Caco-2 (cell line): ENCODE measurements at regions not wholly inside any gene's neighbourhood (a gene's known extent, or its start where the extent isn't known, plus 50 kb on each side); places are given as distances from the start of the nearest gene placed in this dataset.

Source experiments
- BruUV-seq: library from RNA; stranded (reverse); fragments of 400-500 nt; replicated peaks from 2 replicates; lab custom pipeline; 2021; lab: Mats Ljungman, UMichigan
- CTCF ChIA-PET: fragments of 300-600 bp; sonication (Branson Sonifier 250); formaldehyde crosslinking; loops from one replicate; lab custom pipeline; 2022; ENCODE audit warnings: antibody characterized with exemption; lab: Charles Lee
- POLR2A ChIA-PET: fragments of 300-600 bp; sonication (Branson Sonifier 250); formaldehyde crosslinking; loops from one replicate; lab custom pipeline; 2022; ENCODE audit warnings: antibody characterized with exemption; lab: Charles Lee
- DNase-seq, 2 experiments: peaks; one replicate each; pipeline versions ENCODE4 v3.0.0 to v3.0.0-alpha.2; 2020 to 2022
- H3K27me3 ChIP-seq: replicated peaks from 2 replicates; pipeline ENCODE4 v1.6.0; 2011; ENCODE audit warnings: low read length; ENCODE audit not compliant: control insufficient read depth, insufficient read depth
- H3K36me3 ChIP-seq: 2 replicates; pipeline ENCODE4 v1.5.1; 2011; ENCODE audit warnings: low read length; ENCODE audit not compliant: control insufficient read depth, insufficient read depth
- H3K4me1 ChIP-seq: fragments of 250-450 bp; sonication (Bioruptor Pico); 2 replicates; pipeline ENCODE4 v1.5.1; 2020; ENCODE audit warnings: mild to moderate bottlenecking
- H3K4me3 ChIP-seq: 2 replicates; pipeline ENCODE4 v1.5.1; 2011; ENCODE audit warnings: low read depth, mild to moderate bottlenecking, control low read depth, low read length
- H3K9me3 ChIP-seq: fragments of 250-450 bp; sonication (Bioruptor Pico); 2 replicates; pipeline ENCODE4 v1.5.1; 2020; ENCODE audit warnings: mild to moderate bottlenecking, moderate library complexity
- H3K27ac Mint-ChIP-seq: one replicate; pipeline ENCODE4 v1.8.0; 2022; ENCODE audit warnings: mixed read lengths; ENCODE audit not compliant: unreplicated experiment
- H3K27me3 Mint-ChIP-seq: one replicate; pipeline ENCODE4 v1.8.0; 2022; ENCODE audit warnings: mixed read lengths; ENCODE audit not compliant: insufficient read depth, unreplicated experiment
- H3K36me3 Mint-ChIP-seq: one replicate; pipeline ENCODE4 v1.8.0; 2022; ENCODE audit warnings: mild to moderate bottlenecking, mixed read lengths; ENCODE audit not compliant: insufficient read depth, unreplicated experiment
- H3K4me1 Mint-ChIP-seq: one replicate; pipeline ENCODE4 v1.8.0; 2022; ENCODE audit warnings: low read depth, mixed read lengths; ENCODE audit not compliant: unreplicated experiment
- H3K4me3 Mint-ChIP-seq: one replicate; pipeline ENCODE4 v1.8.0; 2022; ENCODE audit warnings: mild to moderate bottlenecking, moderate library complexity, mixed read lengths; ENCODE audit not compliant: unreplicated experiment
- H3K9me3 Mint-ChIP-seq: one replicate; pipeline ENCODE4 v1.8.0; 2022; ENCODE audit warnings: mixed read lengths; ENCODE audit not compliant: unreplicated experiment
- intact Hi-C: fragments of 100-400 bp; cut with micrococcal nuclease; formaldehyde crosslinking; loops from one replicate; pipeline ENCODE4 v1.10.0; 2022; ENCODE audit not compliant: unreplicated experiment
- TF ChIP-seq, protein P1 (sequence below), 2 experiments: fragments of 200-600 bp in 1 of 2; IDR thresholded peaks; 1 replicate in 1 of 2; 2 replicates in 1 of 2; pipeline versions ENCODE4 v1.5.1 to v1.8.0; 2011 to 2022; ENCODE audit warnings: antibody characterized with exemption in 1 of 2, control low read depth in 1 of 2, inconsistent platforms in 1 of 2, low read depth in 1 of 2, low read length in 1 of 2, mild to moderate bottlenecking in 1 of 2, moderate library complexity in 1 of 2; ENCODE audit not compliant: insufficient read depth in 1 of 2, severe bottlenecking in 1 of 2, unreplicated experiment in 1 of 2

- H3K27me3 Mint-ChIP-seq: no peaks in the 10 kb centered on the region
- H3K4me3 ChIP-seq: no peak overlapping the region
- no peaks in the 10 kb centered on the region for H3K4me1 Mint-ChIP-seq
- H3K36me3 Mint-ChIP-seq: no peaks in the 10 kb centered on the region
- intact Hi-C loops: no loop called here
- no peaks in the 10 kb centered on the region for H3K9me3 Mint-ChIP-seq
- no peaks in the 10 kb centered on the region for H3K36me3 ChIP-seq
- TF ChIP-seq, protein P1, sequence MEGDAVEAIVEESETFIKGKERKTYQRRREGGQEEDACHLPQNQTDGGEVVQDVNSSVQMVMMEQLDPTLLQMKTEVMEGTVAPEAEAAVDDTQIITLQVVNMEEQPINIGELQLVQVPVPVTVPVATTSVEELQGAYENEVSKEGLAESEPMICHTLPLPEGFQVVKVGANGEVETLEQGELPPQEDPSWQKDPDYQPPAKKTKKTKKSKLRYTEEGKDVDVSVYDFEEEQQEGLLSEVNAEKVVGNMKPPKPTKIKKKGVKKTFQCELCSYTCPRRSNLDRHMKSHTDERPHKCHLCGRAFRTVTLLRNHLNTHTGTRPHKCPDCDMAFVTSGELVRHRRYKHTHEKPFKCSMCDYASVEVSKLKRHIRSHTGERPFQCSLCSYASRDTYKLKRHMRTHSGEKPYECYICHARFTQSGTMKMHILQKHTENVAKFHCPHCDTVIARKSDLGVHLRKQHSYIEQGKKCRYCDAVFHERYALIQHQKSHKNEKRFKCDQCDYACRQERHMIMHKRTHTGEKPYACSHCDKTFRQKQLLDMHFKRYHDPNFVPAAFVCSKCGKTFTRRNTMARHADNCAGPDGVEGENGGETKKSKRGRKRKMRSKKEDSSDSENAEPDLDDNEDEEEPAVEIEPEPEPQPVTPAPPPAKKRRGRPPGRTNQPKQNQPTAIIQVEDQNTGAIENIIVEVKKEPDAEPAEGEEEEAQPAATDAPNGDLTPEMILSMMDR (IDR thresholded peaks at IDR 0.05; ENCODE audit: insufficient read depth in 1 of 2, low read depth in 1 of 2, low read length in 1 of 2, severe bottlenecking in 1 of 2, unreplicated experiment in 1 of 2): no peak
- no peak for DNase-seq
- H3K27ac Mint-ChIP-seq: no peak overlapping the region
- no peaks in the 10 kb centered on the region for H3K4me1 ChIP-seq
- CTCF ChIA-PET: no interaction called here
- H3K9me3 ChIP-seq: no peaks in the 10 kb centered on the region
- POLR2A ChIA-PET: no interaction called here
- no TSS peak for BruUV-seq
- no peaks in the 10 kb centered on the region for H3K27me3 ChIP-seq
- H3K4me3 Mint-ChIP-seq: no peak overlapping the region
These were observed 120.1 kb downstream of the FEM1C start for GRCh38 chr5:115424446-115424845.

DNA sequence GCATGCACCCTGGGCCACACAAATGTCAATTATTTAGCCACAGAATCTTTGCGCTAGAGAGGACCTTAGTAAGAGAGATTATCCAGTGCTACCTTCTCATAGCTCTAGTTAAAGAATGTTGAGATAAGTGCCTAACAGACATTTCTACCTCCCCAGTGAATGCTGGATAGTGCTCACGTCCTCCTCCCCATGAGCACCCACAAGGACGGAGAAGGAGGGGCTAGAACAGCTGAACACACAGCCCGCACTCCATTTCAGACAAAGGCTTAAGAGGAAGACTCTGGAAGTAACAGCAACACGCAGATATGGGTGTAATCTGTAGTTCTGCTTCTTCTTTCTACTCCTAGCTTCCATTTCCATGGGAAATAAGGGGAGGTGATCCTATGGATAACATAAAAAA lies 120.5 kb downstream of the FEM1C start:
- H3K36me3 Mint-ChIP-seq: no peaks in the 10 kb centered on the region
- POLR2A ChIA-PET: no interaction called here
- no peak overlapping the region for H3K4me3 Mint-ChIP-seq
- no peak overlapping the region for H3K4me3 ChIP-seq
- H3K9me3 Mint-ChIP-seq: no peaks in the 10 kb centered on the region
- no TSS peak for BruUV-seq
- H3K4me1 ChIP-seq: no peaks in the 10 kb centered on the region
- H3K9me3 ChIP-seq: no peaks in the 10 kb centered on the region
- no peaks in the 10 kb centered on the region for H3K27me3 ChIP-seq
- CTCF ChIA-PET: no interaction called here
- TF ChIP-seq, protein P1 (IDR thresholded peaks at IDR 0.05; ENCODE audit: insufficient read depth in 1 of 2, low read depth in 1 of 2, low read length in 1 of 2, severe bottlenecking in 1 of 2, unreplicated experiment in 1 of 2): no peak
- no peak for DNase-seq
- H3K27ac Mint-ChIP-seq: no peak overlapping the region
- no peaks in the 10 kb centered on the region for H3K4me1 Mint-ChIP-seq
- H3K36me3 ChIP-seq: no peaks in the 10 kb centered on the region
- no peaks in the 10 kb centered on the region for H3K27me3 Mint-ChIP-seq
- intact Hi-C loops: no loop called here

DNA sequence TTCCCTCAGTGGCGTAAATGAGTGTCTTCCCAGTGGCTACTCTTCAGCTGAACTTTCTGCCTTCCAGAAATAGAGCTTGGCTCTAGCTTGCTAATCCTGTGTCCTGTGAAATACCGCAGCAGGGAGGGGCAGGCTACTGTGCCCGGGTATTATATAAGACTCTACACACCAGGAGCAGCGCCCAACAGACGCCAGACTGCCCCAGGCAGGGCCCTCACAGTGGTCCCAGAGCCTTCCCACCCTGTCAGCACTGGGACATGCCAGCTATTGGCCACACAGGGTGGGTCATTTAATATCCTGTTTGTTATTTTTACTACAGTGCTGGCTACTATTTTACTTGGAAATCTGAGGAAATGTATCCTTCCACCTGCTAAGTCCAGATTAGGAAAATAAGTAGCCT lies 121.0 kb downstream of the FEM1C start:
- Histone ChIP-seq H3K27me3 (no peaks in the 10 kb centered on the region), H3K4me1 (no peaks in the 10 kb centered on the region), H3K4me3 (no peak overlapping the region), H3K9me3 (no peaks in the 10 kb centered on the region), H3K36me3 (no peaks in the 10 kb centered on the region)
- Mint-ChIP-seq H3K36me3 (no peaks in the 10 kb centered on the region), H3K4me1 (no peaks in the 10 kb centered on the region), H3K27ac (no peak overlapping the region), H3K27me3 (peaks cover 4% of the 10 kb centered on the region), H3K4me3 (no peak overlapping the region), H3K9me3 (no peaks in the 10 kb centered on the region)
- BruUV-seq: no TSS peak
- TF ChIP-seq, protein P1 (IDR thresholded peaks at IDR 0.05; ENCODE audit: insufficient read depth in 1 of 2, low read depth in 1 of 2, low read length in 1 of 2, severe bottlenecking in 1 of 2, unreplicated experiment in 1 of 2): no peak
- ChIA-PET POLR2A (no interaction called here), CTCF (no interaction called here)
- DNase-seq: no peak
- intact Hi-C loops: no loop called here
